Loucy (cell line): ENCODE measurements at regions not wholly inside any gene's neighbourhood (a gene's known extent, or its start where the extent isn't known, plus 50 kb on each side); places are given as distances from the start of the nearest gene placed in this dataset.

Source experiments
- CTCF ChIP-seq: fragments of 200-600 bp; sonication (generic); conservative IDR thresholded peaks from 2 replicates; pipeline ENCODE4 v1.5.1; 2014; ENCODE audit warnings: mild to moderate bottlenecking, antibody characterized with exemption, low read length
- EZH2phosphoT487 ChIP-seq: fragments of 200-600 bp; IDR thresholded peaks from 2 replicates; pipeline ENCODE4 v1.6.1; 2018; ENCODE audit warnings: antibody characterized with exemption, mild to moderate bottlenecking, moderate library complexity, borderline replicate concordance

- TF ChIP-seq CTCF = no peak
- TF ChIP-seq EZH2phosphoT487 = no peak
Observed at GRCh38 chr11:116533186-116533825, 239.5 kb downstream of the BUD13 start.
